HCT116 (cell line): ENCODE measurements at regions not wholly inside any gene's neighbourhood (a gene's known extent, or its start where the extent isn't known, plus 50 kb on each side); places are given as distances from the start of the nearest gene placed in this dataset.

Source experiments
- ATAC-seq: fragments of 200-7000 bp; cut with Tn5 transposase; 2 replicates; pipeline ENCODE4 v1.9.1; 2020; ENCODE audit warnings: mild to moderate bottlenecking, moderate library complexity
- BruUV-seq: library from RNA; stranded (reverse); fragments of 400-500 nt; replicated peaks from 2 replicates; lab custom pipeline; 2021; lab: Mats Ljungman, UMichigan
- CTCF ChIA-PET: fragments of 300-600 bp; sonication (Branson Sonifier 250); formaldehyde crosslinking; loops from one replicate; lab custom pipeline; 2021; ENCODE audit warnings: antibody characterized with exemption; lab: Charles Lee
- POLR2A ChIA-PET: fragments of 300-600, 350-600 bp; sonication (Branson Sonifier 250); formaldehyde crosslinking; loops from one replicate; lab custom pipeline; 2021; ENCODE audit warnings: antibody characterized with exemption; lab: Charles Lee
- RAD21 ChIA-PET, 2 experiments: fragments of 300-600 bp; sonication (Branson Sonifier 250); formaldehyde crosslinking; loops; one replicate each; lab custom pipeline; 2023; ENCODE audit warnings: low total read pairs in 2 of 2; ENCODE audit not compliant: uncharacterized antibody in 2 of 2, unreplicated experiment in 2 of 2, low non-redundant PET in 1 of 2; lab: Charles Lee
- DNase-seq: peaks from one replicate; pipeline ENCODE4 v3.0.0-alpha.2; 2010; ENCODE audit warnings: low read depth, low spot score
- H2AFZ ChIP-seq: fragments of 200-600 bp; shearing (Covaris generic), sonication (generic); 2 replicates; pipeline ENCODE4 v1.6.1; 2017; ENCODE audit warnings: low read depth, mixed run types, mixed read lengths, antibody characterized with exemption, low read length; ENCODE audit not compliant: poor library complexity, severe bottlenecking
- H3K27ac ChIP-seq: 2 replicates; pipeline ENCODE4 v1.5.1; 2012; ENCODE audit warnings: low read depth, low read length
- H3K27me3 ChIP-seq: fragments of 200-600 bp; sonication (generic); 2 replicates; pipeline ENCODE4 v1.6.1; 2016; ENCODE audit warnings: mixed run types, low read length, mixed read lengths; ENCODE audit not compliant: insufficient read depth
- H3K36me3 ChIP-seq, 2 experiments: fragments of 200-500 bp in 1 of 2; fragments of 200-600 bp in 1 of 2; sonication (Bioruptor generic) in 1 of 2; sonication (generic) in 1 of 2; 2 replicates each; pipeline versions ENCODE4 v1.5.1 to v1.6.1; 2014 to 2016; ENCODE audit warnings: low read length in 2 of 2, inconsistent platforms in 1 of 2, mixed read lengths in 1 of 2, mixed run types in 1 of 2; ENCODE audit not compliant: insufficient read depth in 2 of 2, control insufficient read depth in 1 of 2
- H3K4me1 ChIP-seq, 2 experiments: fragments of 200-600 bp in 1 of 2; sonication (generic) in 1 of 2; 2 replicates each; pipeline versions ENCODE4 v1.5.1 to v1.6.1; 2012 to 2017; ENCODE audit warnings: low read length in 2 of 2, inconsistent platforms in 1 of 2, mild to moderate bottlenecking in 1 of 2, mixed read lengths in 1 of 2, mixed run types in 1 of 2, moderate library complexity in 1 of 2; ENCODE audit not compliant: insufficient read depth in 2 of 2, control insufficient read depth in 1 of 2
- H3K4me2 ChIP-seq: fragments of 200-600 bp; sonication (generic); 2 replicates; pipeline ENCODE4 v1.6.1; 2017; ENCODE audit warnings: mixed run types, low read length, mixed read lengths
- H3K4me3 ChIP-seq, 2 experiments: fragments of 200-600 bp in 1 of 2; sonication (generic) in 1 of 2; replicated peaks in 1 of 2; 2 replicates each; pipeline ENCODE4 v1.5.1; 2011 to 2016; ENCODE audit warnings: low read length in 2 of 2, control low read depth in 1 of 2, low read depth in 1 of 2, mild to moderate bottlenecking in 1 of 2, mixed read lengths in 1 of 2, mixed run types in 1 of 2
- H3K79me2 ChIP-seq: fragments of 200-600 bp; sonication (generic); 2 replicates; pipeline ENCODE4 v1.6.1; 2017; ENCODE audit warnings: mild to moderate bottlenecking, mixed run types, low read length, moderate library complexity, mixed read lengths; ENCODE audit not compliant: insufficient read depth
- H3K9ac ChIP-seq: fragments of 200-600 bp; sonication (generic); 2 replicates; pipeline ENCODE4 v1.6.1; 2016; ENCODE audit warnings: low read length, mixed read lengths
- H3K9me2 ChIP-seq: fragments of 200-600 bp; sonication (generic), shearing (Covaris generic); 2 replicates; pipeline ENCODE4 v1.6.1; 2017; ENCODE audit warnings: mixed run types, mild to moderate bottlenecking, moderate library complexity; ENCODE audit not compliant: insufficient read depth
- H3K9me3 ChIP-seq, 2 experiments: fragments of 200-500 bp in 1 of 2; fragments of 200-600 bp in 1 of 2; sonication (Bioruptor generic) in 1 of 2; sonication (generic) in 1 of 2; 2 replicates each; pipeline ENCODE4 v1.6.1; 2014 to 2017; ENCODE audit warnings: low read length in 2 of 2, mixed read lengths in 2 of 2, inconsistent platforms in 1 of 2, low read depth in 1 of 2, mild to moderate bottlenecking in 1 of 2, mixed run types in 1 of 2, moderate library complexity in 1 of 2; ENCODE audit not compliant: control insufficient read depth in 1 of 2, insufficient read depth in 1 of 2
- H4K20me1 ChIP-seq: fragments of 200-600 bp; sonication (generic), shearing (Covaris generic); 2 replicates; pipeline ENCODE4 v1.6.1; 2017; ENCODE audit warnings: mixed run types, mild to moderate bottlenecking, moderate library complexity; ENCODE audit not compliant: insufficient read depth
- CBX3 ChIP-seq: IDR thresholded peaks from 2 replicates; pipeline ENCODE4 v1.6.1; 2012; ENCODE audit warnings: low read depth
- CEBPB ChIP-seq: IDR thresholded peaks from 2 replicates; pipeline ENCODE4 v1.6.1; 2012; ENCODE audit warnings: low read depth
- EGR1 ChIP-seq: IDR thresholded peaks from 2 replicates; pipeline ENCODE4 v1.6.1; 2012; ENCODE audit warnings: low read depth
- ELF1 ChIP-seq: IDR thresholded peaks from 2 replicates; pipeline ENCODE4 v1.6.1; 2012; ENCODE audit warnings: low read depth, borderline replicate concordance
- FOSL1 ChIP-seq: IDR thresholded peaks from 2 replicates; pipeline ENCODE4 v1.6.1; 2012; ENCODE audit warnings: low read depth
- JUND ChIP-seq: IDR thresholded peaks from 2 replicates; pipeline ENCODE4 v1.6.1; 2012
- POLR2A ChIP-seq: IDR thresholded peaks from 2 replicates; pipeline ENCODE4 v1.7.0; 2011; ENCODE audit warnings: borderline replicate concordance; ENCODE audit not compliant: insufficient read depth, insufficient read length; ENCODE audit errors: extremely low read depth
- POLR2AphosphoS5 ChIP-seq: IDR thresholded peaks from 2 replicates; pipeline ENCODE4 v1.6.1; 2011; ENCODE audit warnings: mild to moderate bottlenecking, low read depth, low read length, moderate library complexity
- RAD21 ChIP-seq: IDR thresholded peaks from 2 replicates; pipeline ENCODE4 v1.6.1; 2012; ENCODE audit warnings: low read depth, mild to moderate bottlenecking
- SP1 ChIP-seq: IDR thresholded peaks from 2 replicates; pipeline ENCODE4 v1.6.1; 2012; ENCODE audit warnings: low read depth
- SRF ChIP-seq: IDR thresholded peaks from 2 replicates; pipeline ENCODE4 v1.6.1; 2012; ENCODE audit warnings: low read depth
- intact Hi-C: fragments of 100-400 bp; cut with micrococcal nuclease; formaldehyde crosslinking; loops from 2 replicates; pipeline ENCODE4 v1.10.0; 2022
- TF ChIP-seq, protein P1 (sequence below): IDR thresholded peaks from 2 replicates; pipeline ENCODE4 v1.6.1; 2012
- TF ChIP-seq, protein P2 (sequence below): IDR thresholded peaks from 2 replicates; pipeline ENCODE4 v1.6.1; 2012; ENCODE audit warnings: low read depth
- TF ChIP-seq, protein P3 (sequence below), 3 experiments: fragments of 200-600 bp in 1 of 3; sonication (generic) in 1 of 3; IDR thresholded peaks in 2 of 3; conservative IDR thresholded peaks in 1 of 3; 2 replicates each; pipeline ENCODE4 v1.5.1; 2012 to 2017; ENCODE audit warnings: low read depth in 2 of 3, low read length in 2 of 3, antibody characterized with exemption in 1 of 3, borderline replicate concordance in 1 of 3, control low read depth in 1 of 3, mild to moderate bottlenecking in 1 of 3, mixed read lengths in 1 of 3, mixed run types in 1 of 3, moderate library complexity in 1 of 3; ENCODE audit not compliant: insufficient read depth in 1 of 3
- TF ChIP-seq, protein P4 (sequence below): IDR thresholded peaks from 2 replicates; pipeline ENCODE4 v1.6.1; 2012

DNA sequence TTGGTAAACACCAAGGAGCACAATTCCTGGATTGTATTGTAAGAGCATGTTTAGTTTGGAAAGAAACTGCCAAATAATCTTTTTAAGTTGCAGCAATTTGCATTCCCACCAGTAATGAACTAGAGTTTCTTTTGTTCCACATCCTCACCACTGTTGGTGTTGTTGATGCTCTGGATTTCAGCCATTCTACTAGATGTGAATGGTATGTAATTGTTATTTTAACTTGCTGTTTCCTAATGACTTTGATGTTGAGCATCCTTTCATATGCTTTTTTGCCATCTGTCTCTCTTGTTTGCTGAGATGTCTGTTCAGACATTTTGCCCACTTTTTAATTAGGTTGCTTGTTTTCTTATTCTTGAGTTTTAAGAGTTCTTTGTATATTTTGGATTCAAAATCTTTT lies 1654.1 kb downstream of the GRIK2 start:
- intact Hi-C loops, result no loop called here
- Histone ChIP-seq H3K9me3 (no peaks in the 10 kb centered on the region), H4K20me1 (no peaks in the 10 kb centered on the region), H3K4me3 (no peak overlapping the region), H3K79me2 (no peaks in the 10 kb centered on the region), H3K27me3 (no peaks in the 10 kb centered on the region), H3K27ac (no peak overlapping the region), H3K9me2 (no peaks in the 10 kb centered on the region), H3K36me3 (no peaks in the 10 kb centered on the region), H2AFZ (no peak overlapping the region), H3K4me2 (no peak overlapping the region), H3K4me1 (no peaks in the 10 kb centered on the region)
- ATAC-seq (no peak), DNase-seq (no peak)
- ChIA-PET POLR2A (no interaction called here), RAD21 (no interaction called here), CTCF (no interaction called here)
- BruUV-seq, result no TSS peak
- TF ChIP-seq, protein P1, sequence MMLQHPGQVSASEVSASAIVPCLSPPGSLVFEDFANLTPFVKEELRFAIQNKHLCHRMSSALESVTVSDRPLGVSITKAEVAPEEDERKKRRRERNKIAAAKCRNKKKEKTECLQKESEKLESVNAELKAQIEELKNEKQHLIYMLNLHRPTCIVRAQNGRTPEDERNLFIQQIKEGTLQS, result no peak
- TF ChIP-seq EGR1 (no peak), CBX3 (no peak), SRF (no peak), CEBPB (no peak), FOSL1 (no peak), RAD21 (no peak), POLR2AphosphoS5 (no peak), JUND (no peak), ELF1 (no peak), SP1 (no peak), POLR2A (no peak)
- TF ChIP-seq, protein P2, sequence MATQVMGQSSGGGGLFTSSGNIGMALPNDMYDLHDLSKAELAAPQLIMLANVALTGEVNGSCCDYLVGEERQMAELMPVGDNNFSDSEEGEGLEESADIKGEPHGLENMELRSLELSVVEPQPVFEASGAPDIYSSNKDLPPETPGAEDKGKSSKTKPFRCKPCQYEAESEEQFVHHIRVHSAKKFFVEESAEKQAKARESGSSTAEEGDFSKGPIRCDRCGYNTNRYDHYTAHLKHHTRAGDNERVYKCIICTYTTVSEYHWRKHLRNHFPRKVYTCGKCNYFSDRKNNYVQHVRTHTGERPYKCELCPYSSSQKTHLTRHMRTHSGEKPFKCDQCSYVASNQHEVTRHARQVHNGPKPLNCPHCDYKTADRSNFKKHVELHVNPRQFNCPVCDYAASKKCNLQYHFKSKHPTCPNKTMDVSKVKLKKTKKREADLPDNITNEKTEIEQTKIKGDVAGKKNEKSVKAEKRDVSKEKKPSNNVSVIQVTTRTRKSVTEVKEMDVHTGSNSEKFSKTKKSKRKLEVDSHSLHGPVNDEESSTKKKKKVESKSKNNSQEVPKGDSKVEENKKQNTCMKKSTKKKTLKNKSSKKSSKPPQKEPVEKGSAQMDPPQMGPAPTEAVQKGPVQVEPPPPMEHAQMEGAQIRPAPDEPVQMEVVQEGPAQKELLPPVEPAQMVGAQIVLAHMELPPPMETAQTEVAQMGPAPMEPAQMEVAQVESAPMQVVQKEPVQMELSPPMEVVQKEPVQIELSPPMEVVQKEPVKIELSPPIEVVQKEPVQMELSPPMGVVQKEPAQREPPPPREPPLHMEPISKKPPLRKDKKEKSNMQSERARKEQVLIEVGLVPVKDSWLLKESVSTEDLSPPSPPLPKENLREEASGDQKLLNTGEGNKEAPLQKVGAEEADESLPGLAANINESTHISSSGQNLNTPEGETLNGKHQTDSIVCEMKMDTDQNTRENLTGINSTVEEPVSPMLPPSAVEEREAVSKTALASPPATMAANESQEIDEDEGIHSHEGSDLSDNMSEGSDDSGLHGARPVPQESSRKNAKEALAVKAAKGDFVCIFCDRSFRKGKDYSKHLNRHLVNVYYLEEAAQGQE, result no peak
- TF ChIP-seq, protein P3, sequence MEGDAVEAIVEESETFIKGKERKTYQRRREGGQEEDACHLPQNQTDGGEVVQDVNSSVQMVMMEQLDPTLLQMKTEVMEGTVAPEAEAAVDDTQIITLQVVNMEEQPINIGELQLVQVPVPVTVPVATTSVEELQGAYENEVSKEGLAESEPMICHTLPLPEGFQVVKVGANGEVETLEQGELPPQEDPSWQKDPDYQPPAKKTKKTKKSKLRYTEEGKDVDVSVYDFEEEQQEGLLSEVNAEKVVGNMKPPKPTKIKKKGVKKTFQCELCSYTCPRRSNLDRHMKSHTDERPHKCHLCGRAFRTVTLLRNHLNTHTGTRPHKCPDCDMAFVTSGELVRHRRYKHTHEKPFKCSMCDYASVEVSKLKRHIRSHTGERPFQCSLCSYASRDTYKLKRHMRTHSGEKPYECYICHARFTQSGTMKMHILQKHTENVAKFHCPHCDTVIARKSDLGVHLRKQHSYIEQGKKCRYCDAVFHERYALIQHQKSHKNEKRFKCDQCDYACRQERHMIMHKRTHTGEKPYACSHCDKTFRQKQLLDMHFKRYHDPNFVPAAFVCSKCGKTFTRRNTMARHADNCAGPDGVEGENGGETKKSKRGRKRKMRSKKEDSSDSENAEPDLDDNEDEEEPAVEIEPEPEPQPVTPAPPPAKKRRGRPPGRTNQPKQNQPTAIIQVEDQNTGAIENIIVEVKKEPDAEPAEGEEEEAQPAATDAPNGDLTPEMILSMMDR (IDR thresholded peaks at IDR 0.05 in 2 of 3, conservative IDR thresholded peaks at IDR 0.05 in 1 of 3; ENCODE audit: borderline replicate concordance in 1 of 3, insufficient read depth in 1 of 3, low read depth in 2 of 3, low read length in 2 of 3), result no peak
- TF ChIP-seq, protein P4, sequence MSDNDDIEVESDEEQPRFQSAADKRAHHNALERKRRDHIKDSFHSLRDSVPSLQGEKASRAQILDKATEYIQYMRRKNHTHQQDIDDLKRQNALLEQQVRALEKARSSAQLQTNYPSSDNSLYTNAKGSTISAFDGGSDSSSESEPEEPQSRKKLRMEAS, result no peak
- TF ChIP-seq, all 23 proteins: peak for 0
- H3K9ac ChIP-seq, result no peak overlapping the region
